Chondrocyte (in vitro differentiated cells): ENCODE measurements at regions not wholly inside any gene's neighbourhood (a gene's known extent, or its start where the extent isn't known, plus 50 kb on each side); places are given as distances from the start of the nearest gene placed in this dataset.

ENCODE experiments used
- DNase-seq: peaks from one replicate; pipeline ENCODE4 v3.0.0; 2021; ENCODE audit warnings: mixed read lengths, low spot score
- H3K27ac Mint-ChIP-seq: one replicate; pipeline ENCODE4 v1.8.0; 2021; ENCODE audit warnings: mild to moderate bottlenecking, moderate library complexity, mixed read lengths; ENCODE audit not compliant: unreplicated experiment
- H3K27me3 Mint-ChIP-seq: 2 replicates; pipeline ENCODE4 v1.8.0; 2021; ENCODE audit warnings: low read depth, mixed read lengths
- H3K36me3 Mint-ChIP-seq: 2 replicates; pipeline ENCODE4 v1.8.0; 2021; ENCODE audit warnings: low read depth, mixed read lengths
- H3K4me1 Mint-ChIP-seq: 2 replicates; pipeline ENCODE4 v1.8.0; 2021; ENCODE audit warnings: low read depth, mild to moderate bottlenecking, mixed read lengths
- H3K4me3 Mint-ChIP-seq: one replicate; pipeline ENCODE4 v1.8.0; 2021; ENCODE audit warnings: mild to moderate bottlenecking, moderate library complexity, mixed read lengths; ENCODE audit not compliant: unreplicated experiment
- H3K9me3 Mint-ChIP-seq: 2 replicates; pipeline ENCODE4 v1.8.0; 2021; ENCODE audit warnings: low read depth, mixed read lengths
- TF ChIP-seq, protein P1 (sequence below): fragments of 200-600 bp; sonication (generic); IDR thresholded peaks from 2 replicates; pipeline ENCODE4 v1.5.0; 2021; ENCODE audit warnings: antibody characterized with exemption, mild to moderate bottlenecking, moderate library complexity

DNA sequence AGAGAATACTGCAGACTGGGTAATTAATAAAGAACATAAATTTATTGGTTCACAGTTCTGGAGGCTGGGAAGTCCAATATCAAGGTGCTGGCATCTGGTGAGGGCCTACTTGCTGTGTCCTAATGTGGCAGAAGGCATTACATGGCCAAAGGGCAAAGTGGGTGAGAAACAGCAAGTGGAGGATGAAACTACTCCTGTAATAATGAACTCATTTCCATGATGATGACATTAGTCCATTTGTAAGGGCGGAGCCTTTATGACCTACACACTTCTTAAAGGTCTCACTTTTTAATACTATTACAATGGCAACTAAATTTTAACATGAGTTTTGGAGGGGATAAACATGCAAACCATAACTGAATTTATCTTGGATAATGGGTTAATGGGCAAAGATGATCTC lies 139.6 kb upstream of the SGO1 start:
- TF ChIP-seq, protein P1, sequence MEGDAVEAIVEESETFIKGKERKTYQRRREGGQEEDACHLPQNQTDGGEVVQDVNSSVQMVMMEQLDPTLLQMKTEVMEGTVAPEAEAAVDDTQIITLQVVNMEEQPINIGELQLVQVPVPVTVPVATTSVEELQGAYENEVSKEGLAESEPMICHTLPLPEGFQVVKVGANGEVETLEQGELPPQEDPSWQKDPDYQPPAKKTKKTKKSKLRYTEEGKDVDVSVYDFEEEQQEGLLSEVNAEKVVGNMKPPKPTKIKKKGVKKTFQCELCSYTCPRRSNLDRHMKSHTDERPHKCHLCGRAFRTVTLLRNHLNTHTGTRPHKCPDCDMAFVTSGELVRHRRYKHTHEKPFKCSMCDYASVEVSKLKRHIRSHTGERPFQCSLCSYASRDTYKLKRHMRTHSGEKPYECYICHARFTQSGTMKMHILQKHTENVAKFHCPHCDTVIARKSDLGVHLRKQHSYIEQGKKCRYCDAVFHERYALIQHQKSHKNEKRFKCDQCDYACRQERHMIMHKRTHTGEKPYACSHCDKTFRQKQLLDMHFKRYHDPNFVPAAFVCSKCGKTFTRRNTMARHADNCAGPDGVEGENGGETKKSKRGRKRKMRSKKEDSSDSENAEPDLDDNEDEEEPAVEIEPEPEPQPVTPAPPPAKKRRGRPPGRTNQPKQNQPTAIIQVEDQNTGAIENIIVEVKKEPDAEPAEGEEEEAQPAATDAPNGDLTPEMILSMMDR, result no peak
- Mint-ChIP-seq H3K36me3 (no peaks in the 10 kb centered on the region), H3K27me3 (no peaks in the 10 kb centered on the region), H3K27ac (no peak overlapping the region), H3K9me3 (no peaks in the 10 kb centered on the region), H3K4me1 (peaks cover 7% of the 10 kb centered on the region), H3K4me3 (no peak overlapping the region)
- no peak for DNase-seq

DNA sequence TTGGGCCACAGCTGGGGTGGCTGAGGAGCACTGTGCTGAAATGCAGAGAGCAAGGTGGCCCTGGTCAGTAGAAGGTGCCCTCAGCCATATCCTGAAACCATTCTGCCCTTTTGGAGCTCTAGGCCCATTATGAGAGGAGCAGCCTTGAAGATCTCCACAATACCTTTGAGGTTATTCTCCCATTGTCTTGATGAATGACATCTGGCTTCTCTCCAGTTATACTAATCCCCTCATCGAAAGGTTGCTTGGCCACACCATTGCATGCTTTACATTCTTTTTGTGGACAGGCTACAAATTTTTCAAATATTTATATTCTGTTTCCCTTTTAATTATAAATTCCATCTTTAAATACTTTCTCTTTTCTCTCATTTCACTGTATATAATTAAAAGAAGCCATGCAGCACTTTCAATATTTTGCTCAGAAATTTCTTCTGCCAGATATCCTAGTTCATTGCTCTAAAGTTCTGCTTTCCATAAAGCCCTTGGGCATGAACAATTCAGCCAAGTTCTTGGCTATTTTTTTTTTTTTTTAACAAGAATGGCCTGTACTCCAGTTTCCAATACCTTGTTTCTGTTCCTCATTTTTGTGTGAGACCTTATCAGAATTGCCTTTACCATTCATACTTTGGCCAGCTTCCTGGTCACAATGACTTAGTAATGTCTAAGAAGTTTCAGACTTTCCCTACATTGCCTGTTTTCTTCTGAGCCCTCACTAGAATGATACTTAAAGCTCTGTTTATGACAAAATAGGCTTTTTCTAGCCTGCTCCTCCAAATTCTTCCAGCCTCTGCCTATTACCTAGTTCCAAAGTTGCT lies 138.9 kb upstream of the SGO1 start:
- H3K9me3 Mint-ChIP-seq, result no peaks in the 10 kb centered on the region
- TF ChIP-seq, protein P1, result no peak

DNA sequence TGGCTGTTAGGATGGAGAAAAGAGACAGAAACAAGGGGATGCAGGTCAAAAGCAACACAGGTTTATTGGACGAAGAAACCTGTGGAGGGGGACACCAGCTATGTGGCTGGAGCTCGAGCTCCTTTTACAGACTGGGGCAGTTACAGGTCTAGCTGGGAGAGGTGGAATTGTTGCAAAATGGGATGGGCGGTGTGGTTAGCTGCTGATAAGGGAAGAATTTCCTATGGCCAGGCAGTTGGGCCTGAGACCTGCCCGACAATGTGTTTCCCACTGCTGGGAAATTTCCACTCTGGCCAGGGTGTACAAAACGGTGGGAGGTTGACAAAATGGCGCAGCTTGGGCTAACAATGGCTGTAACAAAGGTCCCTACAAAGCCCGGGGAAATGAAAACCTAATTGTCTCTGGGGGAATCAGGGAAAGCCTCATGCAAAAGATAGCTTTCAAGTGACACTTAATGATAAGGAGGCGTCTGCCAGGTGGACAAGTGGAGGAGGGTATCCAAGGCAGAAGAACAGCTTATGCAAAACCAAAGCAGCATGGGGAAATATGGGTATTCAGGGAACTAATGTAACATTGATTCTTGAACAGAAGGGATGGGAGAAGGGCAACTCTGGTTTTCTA lies 137.4 kb upstream of the SGO1 start:
- TF ChIP-seq, protein P1, result no peak
- Mint-ChIP-seq H3K4me1 (peaks cover 7% of the 10 kb centered on the region), H3K27ac (no peak overlapping the region), H3K36me3 (no peaks in the 10 kb centered on the region), H3K27me3 (no peaks in the 10 kb centered on the region), H3K4me3 (no peak overlapping the region), H3K9me3 (no peaks in the 10 kb centered on the region)
- DNase-seq, result no peak

More for the DNA sequence above, 138.9 kb upstream of the SGO1 start:
- no peaks in the 10 kb centered on the region for H3K27me3 Mint-ChIP-seq
- H3K27ac Mint-ChIP-seq, result no peak overlapping the region
- H3K4me1 Mint-ChIP-seq, result peaks cover 7% of the 10 kb centered on the region
- no peak for DNase-seq
- no peak overlapping the region for H3K4me3 Mint-ChIP-seq
- H3K36me3 Mint-ChIP-seq, result no peaks in the 10 kb centered on the region

DNA sequence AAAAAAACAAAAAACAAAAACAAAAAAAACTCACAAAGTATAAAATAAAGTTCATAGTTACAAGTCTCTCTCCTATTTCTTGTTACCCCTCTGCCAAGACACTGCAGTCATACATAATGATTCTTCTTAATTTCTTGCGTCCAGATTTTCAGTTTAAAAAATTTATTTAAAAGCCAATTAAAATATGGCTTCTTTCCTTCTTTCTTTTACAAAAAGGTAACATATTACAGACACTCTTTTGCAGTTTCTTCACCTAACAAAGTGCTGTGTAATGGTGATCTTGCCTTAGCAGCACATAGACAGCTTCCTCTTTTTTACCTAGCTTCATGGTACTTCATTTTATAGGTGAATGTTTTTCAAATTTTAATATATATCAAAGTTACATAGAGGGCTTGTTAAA lies 136.1 kb upstream of the SGO1 start:
- DNase-seq, result no peak
- Mint-ChIP-seq H3K36me3 (no peaks in the 10 kb centered on the region), H3K9me3 (no peaks in the 10 kb centered on the region), H3K4me1 (peaks cover 7% of the 10 kb centered on the region), H3K4me3 (no peak overlapping the region), H3K27ac (no peak overlapping the region), H3K27me3 (no peaks in the 10 kb centered on the region)
- TF ChIP-seq, protein P1, result no peak

DNA sequence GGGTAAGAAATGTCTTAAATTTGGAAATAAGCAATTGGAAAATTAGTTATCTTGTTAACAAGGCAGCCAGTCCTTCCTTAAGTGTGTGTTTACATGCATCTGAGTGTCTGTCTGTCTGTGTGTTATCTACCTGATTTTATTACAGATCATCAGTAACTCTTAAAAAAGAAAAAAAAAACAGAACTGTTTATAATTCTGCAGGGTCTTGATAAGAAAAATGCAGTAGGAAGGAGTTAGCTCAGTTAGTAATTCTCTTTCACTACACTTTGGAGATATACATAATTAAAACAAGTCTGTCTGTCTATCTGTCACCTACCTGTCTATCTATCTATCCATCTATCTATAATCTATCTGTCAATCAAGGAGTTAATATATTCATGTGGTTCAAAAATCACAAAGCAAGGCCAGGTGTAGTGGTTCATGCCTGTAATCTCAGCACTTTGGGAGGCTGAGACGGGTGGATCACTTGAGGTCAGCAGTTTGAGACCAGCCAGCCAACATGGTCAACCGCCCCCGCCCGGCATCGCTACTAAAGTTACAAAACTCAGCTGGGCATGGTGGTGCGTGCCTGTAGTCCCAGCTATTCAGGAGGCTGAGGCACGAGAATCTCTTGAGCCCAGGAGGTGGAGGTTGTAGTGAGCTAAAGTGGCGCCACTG lies 135.5 kb upstream of the SGO1 start:
- Mint-ChIP-seq H3K27ac (no peak overlapping the region), H3K36me3 (no peaks in the 10 kb centered on the region), H3K27me3 (no peaks in the 10 kb centered on the region), H3K9me3 (no peaks in the 10 kb centered on the region), H3K4me1 (peaks cover 7% of the 10 kb centered on the region), H3K4me3 (no peak overlapping the region)
- DNase-seq, result no peak
- TF ChIP-seq, protein P1, result no peak
